DND-41 (cell line): ENCODE measurements at regions not wholly inside any gene's neighbourhood (a gene's known extent, or its start where the extent isn't known, plus 50 kb on each side); places are given as distances from the start of the nearest gene placed in this dataset.

Experiments used
- ATAC-seq: fragments of 200-7000 bp; cut with Tn5 transposase; 3 replicates; pipeline ENCODE4 v1.9.1; 2021; ENCODE audit warnings: low read depth; ENCODE audit not compliant: insufficient read depth
- DNase-seq: peaks from one replicate; pipeline ENCODE4 v3.0.0-alpha.2; 2020
- H2AFZ ChIP-seq: 2 replicates; pipeline ENCODE4 v1.6.0; 2012; ENCODE audit warnings: low read depth, low read length
- H3K27ac ChIP-seq: 2 replicates; pipeline ENCODE4 v1.5.1; 2012; ENCODE audit warnings: low read length, inconsistent platforms
- H3K27me3 ChIP-seq: fragments of 200-600 bp; sonication (generic); 2 replicates; pipeline ENCODE4 v1.6.0; 2012; ENCODE audit warnings: low read length, mild to moderate bottlenecking, inconsistent platforms; ENCODE audit not compliant: insufficient read depth, poor library complexity
- H3K36me3 ChIP-seq: 2 replicates; pipeline ENCODE4 v1.5.1; 2012; ENCODE audit warnings: low read length, inconsistent platforms; ENCODE audit not compliant: insufficient read depth
- H3K4me1 ChIP-seq: 2 replicates; pipeline ENCODE4 v1.5.1; 2012; ENCODE audit warnings: mild to moderate bottlenecking, low read length; ENCODE audit not compliant: insufficient read depth
- H3K4me2 ChIP-seq: 2 replicates; pipeline ENCODE4 v1.6.0; 2012; ENCODE audit warnings: mild to moderate bottlenecking, moderate library complexity, low read length, inconsistent platforms; ENCODE audit not compliant: insufficient read depth
- H3K4me3 ChIP-seq, 2 experiments: fragments of 200-600 bp in 1 of 2; shearing (Covaris generic) in 1 of 2; 2 replicates each; pipeline ENCODE4 v1.5.1; 2012 to 2016; ENCODE audit warnings: inconsistent platforms in 2 of 2, low read length in 2 of 2, mild to moderate bottlenecking in 2 of 2, low read depth in 1 of 2, moderate library complexity in 1 of 2
- H3K79me2 ChIP-seq: 2 replicates; pipeline ENCODE4 v1.6.0; 2012; ENCODE audit warnings: low read length, inconsistent platforms; ENCODE audit not compliant: insufficient read depth
- H3K9ac ChIP-seq: 2 replicates; pipeline ENCODE4 v1.6.0; 2012; ENCODE audit warnings: low read depth, mild to moderate bottlenecking, inconsistent platforms, low read length, moderate library complexity
- H3K9me3 ChIP-seq: 2 replicates; pipeline ENCODE4 v1.5.1; 2012; ENCODE audit warnings: low read length, moderate library complexity, mild to moderate bottlenecking, inconsistent platforms; ENCODE audit not compliant: insufficient read depth, severe bottlenecking
- H4K20me1 ChIP-seq: 2 replicates; pipeline ENCODE4 v1.6.0; 2012; ENCODE audit warnings: low read length; ENCODE audit not compliant: insufficient read depth
- CTCF ChIP-seq: IDR thresholded peaks from 2 replicates; pipeline ENCODE4 v1.5.1; 2012; ENCODE audit warnings: borderline replicate concordance, low read length, moderate library complexity, mild to moderate bottlenecking; ENCODE audit not compliant: poor library complexity, severe bottlenecking; ENCODE audit errors: extremely low read depth
- EZH2 ChIP-seq: IDR thresholded peaks from 3 replicates; pipeline ENCODE4 v1.6.1; 2012; ENCODE audit warnings: borderline replicate concordance, low read depth, mild to moderate bottlenecking, moderate library complexity, low read length, inconsistent platforms; ENCODE audit not compliant: severe bottlenecking

DNA sequence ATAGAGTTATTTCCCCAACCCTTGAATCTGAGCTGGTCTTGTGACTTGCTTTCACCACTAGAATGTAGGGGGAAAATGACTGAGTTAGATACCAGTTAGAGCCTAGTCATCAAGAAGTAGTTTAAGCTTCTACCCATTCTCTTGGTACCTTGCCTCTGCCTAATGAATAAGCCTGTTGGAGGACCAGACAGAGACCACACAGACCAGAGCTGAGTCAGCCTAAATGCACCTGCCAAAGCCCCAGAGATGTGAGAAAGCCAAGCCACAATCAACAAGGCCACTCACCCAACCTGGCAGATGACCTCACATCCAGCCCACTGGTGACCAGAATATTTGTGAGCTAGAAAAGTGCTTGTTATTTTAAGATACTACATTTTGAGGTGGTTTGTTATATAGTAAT lies 85.2 kb upstream of the DCLK2 start:
- H3K4me1 ChIP-seq = no peaks in the 10 kb centered on the region
- H3K79me2 ChIP-seq = no peaks in the 10 kb centered on the region
- no peaks in the 10 kb centered on the region for H3K9me3 ChIP-seq
- H3K4me3 ChIP-seq = no peak overlapping the region
- H3K4me2 ChIP-seq = no peak overlapping the region
- no peak for DNase-seq
- H4K20me1 ChIP-seq = no peaks in the 10 kb centered on the region
- no peak overlapping the region for H3K9ac ChIP-seq
- no peak overlapping the region for H2AFZ ChIP-seq
- TF ChIP-seq CTCF = no peak
- no peaks in the 10 kb centered on the region for H3K27me3 ChIP-seq
- H3K36me3 ChIP-seq = no peaks in the 10 kb centered on the region
- no peak for ATAC-seq
- no peak overlapping the region for H3K27ac ChIP-seq

DNA sequence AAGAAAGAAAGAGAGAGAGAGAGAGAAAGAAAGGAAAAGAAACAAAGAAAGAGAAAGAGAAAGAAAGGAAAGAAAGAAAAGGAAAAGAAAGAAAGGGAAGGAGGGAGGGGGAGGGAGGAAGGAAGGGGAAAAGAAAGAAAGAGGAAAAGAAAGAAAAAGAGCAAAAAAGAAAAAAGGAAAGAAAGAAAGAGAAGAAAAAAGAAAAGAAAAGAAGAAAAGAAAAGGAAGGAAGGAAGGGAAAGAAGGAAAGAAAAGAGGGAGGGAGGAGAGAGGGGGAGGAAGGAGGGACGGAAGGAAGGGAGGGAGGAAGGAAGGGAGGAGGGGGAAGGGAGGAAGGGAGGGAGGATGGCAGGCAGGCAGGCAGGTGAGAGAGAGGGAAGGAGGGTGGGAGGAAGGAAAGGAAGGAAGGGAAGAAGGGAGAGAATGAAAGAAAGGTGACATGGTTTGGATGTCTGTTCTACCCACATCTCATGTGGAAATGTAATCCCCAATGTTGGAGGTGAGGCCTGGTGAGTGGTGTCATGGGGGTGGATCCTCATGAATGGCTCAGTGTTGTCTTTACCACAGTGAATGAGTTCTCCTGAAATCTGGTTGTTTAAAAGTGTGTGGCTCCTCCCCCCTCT lies 83.0 kb upstream of the DCLK2 start:
- Histone ChIP-seq H4K20me1 (no peaks in the 10 kb centered on the region), H3K4me3 (no peak overlapping the region), H3K9ac (no peak overlapping the region), H3K9me3 (no peaks in the 10 kb centered on the region), H3K27me3 (no peaks in the 10 kb centered on the region), H3K4me1 (no peaks in the 10 kb centered on the region), H2AFZ (no peak overlapping the region), H3K36me3 (no peaks in the 10 kb centered on the region), H3K4me2 (no peak overlapping the region), H3K27ac (no peak overlapping the region), H3K79me2 (no peaks in the 10 kb centered on the region)
- ATAC-seq (no peak), DNase-seq (no peak)
- no peak for TF ChIP-seq EZH2
- no peak for TF ChIP-seq CTCF

- Histone ChIP-seq H4K20me1 (no peaks in the 10 kb centered on the region), H3K36me3 (no peaks in the 10 kb centered on the region), H3K27ac (no peak overlapping the region), H3K4me3 (no peak overlapping the region), H3K4me2 (no peak overlapping the region), H3K9me3 (no peaks in the 10 kb centered on the region), H3K9ac (no peak overlapping the region), H2AFZ (no peak overlapping the region), H3K79me2 (no peaks in the 10 kb centered on the region), H3K27me3 (no peaks in the 10 kb centered on the region), H3K4me1 (no peaks in the 10 kb centered on the region)
- ATAC-seq = no peak
- TF ChIP-seq CTCF (no peak), EZH2 (no peak)
- DNase-seq = no peak
Measured at GRCh38 chr4:149997881-149998421, 80.3 kb upstream of the DCLK2 start.
